Naive thymus-derived CD4-positive, alpha-beta T cell (primary cell): ENCODE measurements at regions not wholly inside any gene's neighbourhood (a gene's known extent, or its start where the extent isn't known, plus 50 kb on each side); places are given as distances from the start of the nearest gene placed in this dataset.
A peak's percentile ranks its signal among the peaks of the same experiment; 100 is the strongest.

Experiments
- ATAC-seq: fragments of 150-1000 bp; cut with Tn5 transposase; 2 replicates; pipeline ENCODE4 v1.10.0; 2021; ENCODE audit warnings: mild to moderate bottlenecking, moderate library complexity
- CTCF ChIA-PET: fragments of 350-600 bp; sonication (Branson Sonifier 250); formaldehyde crosslinking; loops from one replicate; lab custom pipeline; 2021; ENCODE audit warnings: antibody characterized with exemption; lab: Charles Lee
- POLR2A ChIA-PET: fragments of 350-600 bp; sonication (Branson Sonifier 250); formaldehyde crosslinking; loops from one replicate; lab custom pipeline; 2021; ENCODE audit warnings: antibody characterized with exemption, inconsistent platforms; lab: Charles Lee
- DNase-seq, 9 donors: peaks; one replicate each; pipeline versions ENCODE4 v3.0.0 to v3.0.0-alpha.2; 2020 to 2022; ENCODE audit warnings: mixed read lengths in 1 of 9
- H3K27ac ChIP-seq: one replicate; pipeline ENCODE4 v1.7.0; 2013; ENCODE audit warnings: mild to moderate bottlenecking, low read depth, low read length, moderate library complexity
- H3K27me3 ChIP-seq, 2 donors: one replicate each; pipeline ENCODE4 v1.7.0; 2013; ENCODE audit warnings: low read length in 2 of 2, mild to moderate bottlenecking in 2 of 2, moderate library complexity in 2 of 2; ENCODE audit not compliant: control insufficient read depth in 2 of 2, insufficient read depth in 2 of 2
- H3K36me3 ChIP-seq, 3 experiments: 1 replicate in 2 of 3; 2 replicates in 1 of 3; pipeline ENCODE4 v1.7.0; 2013; ENCODE audit warnings: low read length in 3 of 3, mild to moderate bottlenecking in 3 of 3, moderate library complexity in 1 of 3; ENCODE audit not compliant: insufficient read depth in 3 of 3, control insufficient read depth in 2 of 3
- H3K4me1 ChIP-seq, 2 donors: one replicate each; pipeline ENCODE4 v1.7.0; 2013; ENCODE audit warnings: low read length in 2 of 2, mild to moderate bottlenecking in 2 of 2, moderate library complexity in 1 of 2; ENCODE audit not compliant: control insufficient read depth in 2 of 2, insufficient read depth in 2 of 2
- H3K4me3 ChIP-seq: 2 replicates; pipeline ENCODE4 v1.7.0; 2013; ENCODE audit warnings: mild to moderate bottlenecking, low read length
- H3K9me3 ChIP-seq, 3 experiments: 1 replicate in 2 of 3; 2 replicates in 1 of 3; pipeline ENCODE4 v1.7.0; 2013; ENCODE audit warnings: low read length in 3 of 3; ENCODE audit not compliant: control insufficient read depth in 2 of 3
- H3K27ac Mint-ChIP-seq, 9 donors: one replicate each; pipeline ENCODE4 v1.8.0; 2020 to 2022; ENCODE audit warnings: mixed read lengths in 9 of 9, mild to moderate bottlenecking in 8 of 9, moderate library complexity in 5 of 9, inconsistent platforms in 2 of 9
- H3K27me3 Mint-ChIP-seq, 5 donors: one replicate each; pipeline ENCODE4 v1.8.0; 2021 to 2022; ENCODE audit warnings: mixed read lengths in 5 of 5, mild to moderate bottlenecking in 1 of 5
- H3K36me3 Mint-ChIP-seq, 5 donors: one replicate each; pipeline ENCODE4 v1.8.0; 2020 to 2022; ENCODE audit warnings: mixed read lengths in 5 of 5, mild to moderate bottlenecking in 3 of 5, inconsistent platforms in 1 of 5
- H3K4me1 Mint-ChIP-seq, 7 donors: one replicate each; pipeline ENCODE4 v1.8.0; 2020 to 2022; ENCODE audit warnings: mixed read lengths in 7 of 7, mild to moderate bottlenecking in 3 of 7, inconsistent platforms in 1 of 7
- H3K4me3 Mint-ChIP-seq, 10 donors: one replicate each; pipeline ENCODE4 v1.8.0; 2020 to 2022; ENCODE audit warnings: mild to moderate bottlenecking in 10 of 10, mixed read lengths in 10 of 10, moderate library complexity in 6 of 10, inconsistent platforms in 2 of 10
- H3K9me3 Mint-ChIP-seq, 11 donors: one replicate each; pipeline ENCODE4 v1.8.0; 2020 to 2022; ENCODE audit warnings: mixed read lengths in 11 of 11, mild to moderate bottlenecking in 4 of 11, inconsistent platforms in 1 of 11, moderate library complexity in 1 of 11
- intact Hi-C, 2 donors: fragments of 100-400 bp; cut with micrococcal nuclease; formaldehyde crosslinking; loops; one replicate each; pipeline ENCODE4 v1.15.1; 2023

DNA sequence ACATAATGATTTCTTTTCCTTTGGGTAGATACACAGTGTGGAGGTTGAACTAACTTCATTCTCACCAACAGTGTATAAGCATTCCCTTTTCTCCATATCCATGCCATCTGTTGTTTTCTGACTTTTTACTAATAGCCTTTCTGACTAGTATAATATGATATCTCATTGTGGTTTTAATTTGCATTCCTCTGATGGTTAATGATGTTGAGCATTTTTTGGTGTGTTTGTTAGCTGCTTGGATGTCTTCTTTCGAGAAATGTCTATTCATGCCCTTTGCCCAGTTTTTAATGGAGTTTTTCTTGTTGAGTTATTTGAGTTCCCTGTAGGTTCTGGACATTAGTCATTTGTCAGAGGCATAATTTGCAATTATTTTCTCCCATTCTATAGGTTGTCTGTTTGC, 59.8 kb downstream of the MARCHF4 start:
- ChIA-PET CTCF (no interaction called here), POLR2A (no interaction called here)
- Mint-ChIP-seq H3K36me3 (no peaks in the 10 kb centered on the region), H3K27ac (no peak overlapping the region), H3K9me3 (peaks cover 0 to 8% (median 0%) of the 10 kb centered on the region in 11 donors), H3K4me1 (no peaks in the 10 kb centered on the region), H3K27me3 (peaks cover 0 to 31% (median 0%) of the 10 kb centered on the region in 5 donors), H3K4me3 (no peak overlapping the region)
- ATAC-seq (no peak), DNase-seq (no peak)
- Histone ChIP-seq H3K27me3 (no peaks in the 10 kb centered on the region), H3K27ac (no peak overlapping the region), H3K9me3 (no peaks in the 10 kb centered on the region), H3K36me3 (no peaks in the 10 kb centered on the region), H3K4me3 (no peak overlapping the region), H3K4me1 (no peaks in the 10 kb centered on the region)
- intact Hi-C loops: no loop called here

DNA sequence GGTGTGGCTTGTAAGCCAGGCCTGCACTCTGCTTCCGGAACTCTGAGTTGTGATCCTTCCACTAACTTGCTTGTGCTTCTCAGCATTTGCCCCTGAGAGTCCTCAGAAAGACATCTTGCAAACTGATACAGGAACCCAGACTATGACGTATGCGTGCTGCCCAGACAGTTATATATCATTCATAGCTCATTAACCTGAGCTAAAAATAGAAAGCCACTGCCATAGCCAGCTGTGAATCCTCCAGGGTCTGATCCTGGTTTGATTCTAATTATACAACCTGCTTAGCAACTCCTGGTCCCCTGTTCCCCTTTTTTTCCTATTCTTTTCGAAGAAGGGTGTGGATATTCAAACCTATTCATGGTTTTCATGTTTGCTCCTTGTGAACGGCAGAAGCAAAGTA, 63.7 kb downstream of the MARCHF4 start:
- ChIA-PET CTCF (interaction anchor here (0.9 kb wide), 1 partner anchor 10 kb away, joined by 3 read pairs; no protein-coding TSS in a partner anchor), POLR2A (no interaction called here)
- no peak for DNase-seq

DNA sequence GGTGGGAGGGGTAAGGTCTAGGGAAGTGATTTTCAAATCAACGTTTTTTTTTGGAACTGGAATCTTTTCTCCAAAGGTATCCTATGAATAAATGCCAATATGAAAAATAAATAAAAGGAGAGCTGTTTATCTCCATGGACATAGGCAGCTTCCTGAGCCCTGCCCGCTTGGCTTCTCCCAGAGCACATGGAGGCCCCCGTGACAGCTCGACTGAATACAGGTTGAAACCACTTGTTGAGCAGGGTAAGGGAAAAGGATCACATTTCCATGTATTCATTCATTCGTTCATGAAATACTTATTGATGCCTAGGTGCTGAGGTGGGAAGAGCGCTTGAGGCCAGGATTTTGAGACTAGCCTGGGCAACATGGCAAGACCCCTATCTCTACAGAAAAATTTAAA, 64.8 kb downstream of the MARCHF4 start:
- Histone ChIP-seq H3K9me3 (no peaks in the 10 kb centered on the region), H3K36me3 (no peaks in the 10 kb centered on the region), H3K4me1 (no peaks in the 10 kb centered on the region), H3K27ac (no peak overlapping the region), H3K27me3 (no peaks in the 10 kb centered on the region), H3K4me3 (no peak overlapping the region)
- Mint-ChIP-seq H3K4me1 (peaks cover 0 to 5% (median 0%) of the 10 kb centered on the region in 7 donors), H3K36me3 (no peaks in the 10 kb centered on the region), H3K9me3 (no peaks in the 10 kb centered on the region), H3K4me3 (no peak overlapping the region), H3K27ac (peak overlapping the region in 1 of 9 donors; percentile 41), H3K27me3 (peaks cover 0 to 12% (median 0%) of the 10 kb centered on the region in 5 donors)
- ChIA-PET CTCF (no interaction called here), POLR2A (no interaction called here)
- ATAC-seq (no peak), DNase-seq (no peak)
- intact Hi-C loops: no loop called here

More for the DNA sequence above, 63.7 kb downstream of the MARCHF4 start:
- Mint-ChIP-seq H3K4me3 (no peak overlapping the region), H3K27me3 (peaks cover 0 to 18% (median 0%) of the 10 kb centered on the region in 5 donors), H3K27ac (no peak overlapping the region), H3K9me3 (no peaks in the 10 kb centered on the region), H3K4me1 (peaks cover 0 to 5% (median 0%) of the 10 kb centered on the region in 7 donors), H3K36me3 (no peaks in the 10 kb centered on the region)
- H3K9me3 ChIP-seq: no peaks in the 10 kb centered on the region
- no peaks in the 10 kb centered on the region for H3K4me1 ChIP-seq
- no peak for ATAC-seq
- no peaks in the 10 kb centered on the region for H3K36me3 ChIP-seq
- intact Hi-C loops: no loop called here
- no peak overlapping the region for H3K4me3 ChIP-seq
- H3K27me3 ChIP-seq: no peaks in the 10 kb centered on the region
- no peak overlapping the region for H3K27ac ChIP-seq

DNA sequence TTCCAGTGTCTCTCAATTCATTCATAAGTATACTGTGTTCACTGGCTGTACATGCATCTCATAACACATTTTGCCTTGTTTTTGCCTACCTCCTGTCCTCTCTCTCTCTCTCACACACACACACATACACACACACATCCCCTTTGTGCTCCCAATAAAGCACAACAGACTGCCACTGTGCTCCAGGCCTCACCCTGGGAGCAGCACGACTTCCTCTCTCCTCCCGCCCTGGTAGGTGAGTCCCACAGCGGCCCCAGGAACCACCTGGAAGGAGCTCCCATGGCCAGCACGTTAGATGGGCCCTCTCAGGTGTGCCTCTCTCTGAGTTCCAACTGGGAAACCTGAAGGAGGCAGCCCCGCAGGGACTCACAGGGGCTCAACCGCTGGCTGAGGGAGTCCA, 65.4 kb downstream of the MARCHF4 start:
- H3K27ac Mint-ChIP-seq: no peak overlapping the region
- H3K9me3 Mint-ChIP-seq: no peaks in the 10 kb centered on the region
- peaks cover 0 to 7% (median 0%) of the 10 kb centered on the region in 5 donors for H3K27me3 Mint-ChIP-seq
- intact Hi-C loops: no loop called here
- ChIA-PET CTCF (no interaction called here), POLR2A (interaction anchor here (0.6 kb wide), 1 partner anchor 67 kb away, joined by 3 read pairs; no protein-coding TSS in a partner anchor)
- Histone ChIP-seq H3K9me3 (no peaks in the 10 kb centered on the region), H3K27me3 (no peaks in the 10 kb centered on the region), H3K4me3 (no peak overlapping the region), H3K36me3 (no peaks in the 10 kb centered on the region), H3K4me1 (no peaks in the 10 kb centered on the region), H3K27ac (no peak overlapping the region)
- peaks cover 0 to 5% (median 0%) of the 10 kb centered on the region in 7 donors for H3K4me1 Mint-ChIP-seq
- DNase-seq (no peak), ATAC-seq (no peak)
- no peaks in the 10 kb centered on the region for H3K36me3 Mint-ChIP-seq
- H3K4me3 Mint-ChIP-seq: no peak overlapping the region

DNA sequence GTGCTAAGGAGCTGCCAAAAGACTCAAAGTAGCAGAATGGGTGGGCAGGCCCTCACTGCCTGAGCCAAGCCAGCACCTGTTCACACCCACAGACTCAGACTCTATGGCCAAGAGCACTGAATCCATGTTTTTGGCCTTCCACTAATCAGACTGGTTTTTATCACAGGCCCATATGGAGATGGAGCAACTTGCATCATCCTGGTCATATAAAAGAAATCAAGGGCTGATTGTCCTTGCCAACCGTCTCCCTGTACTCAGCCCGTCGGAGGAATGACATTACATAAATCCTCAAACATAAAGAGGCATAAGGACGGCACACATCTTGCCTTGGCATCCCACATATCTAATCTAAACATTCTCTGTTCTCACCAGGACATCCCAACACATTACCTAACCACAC, 66.7 kb downstream of the MARCHF4 start:
- H3K27me3 Mint-ChIP-seq: peaks cover 0 to 8% (median 0%) of the 10 kb centered on the region in 5 donors
- no peaks in the 10 kb centered on the region for H3K9me3 Mint-ChIP-seq
- H3K4me1 Mint-ChIP-seq: peaks cover 0 to 5% (median 0%) of the 10 kb centered on the region in 7 donors

DNA sequence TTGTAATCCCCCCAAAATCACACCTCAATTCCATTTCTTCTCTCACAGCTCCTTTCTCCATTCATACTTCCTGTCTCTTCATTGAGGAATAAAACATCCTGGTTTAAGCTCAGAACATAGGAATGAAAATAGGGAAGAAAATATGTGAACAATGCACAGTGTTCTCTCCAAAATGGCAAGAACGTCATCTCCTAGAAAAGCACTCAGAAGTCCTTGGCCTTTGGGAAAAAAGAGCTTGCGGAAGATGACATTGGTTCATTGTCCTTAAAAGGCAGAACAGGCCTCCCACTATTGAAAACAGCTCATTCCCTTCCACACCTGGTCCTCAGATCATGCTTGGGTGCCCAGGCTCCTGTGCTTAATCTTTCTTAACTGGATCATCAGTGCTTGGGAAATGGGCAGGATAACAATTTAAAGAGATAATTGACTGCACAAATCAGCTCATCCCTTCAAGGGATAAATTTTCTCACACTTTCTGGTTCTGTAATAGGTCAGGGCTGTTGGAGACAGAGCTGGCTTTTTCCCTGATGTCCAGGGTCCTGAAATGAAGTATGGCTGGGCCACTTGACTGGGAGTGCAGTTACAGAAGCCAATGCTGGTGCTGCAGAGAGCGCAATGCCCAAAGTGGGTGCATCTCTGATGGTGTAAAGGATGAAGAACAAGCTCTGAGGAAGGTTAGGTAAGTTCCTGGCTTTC, 69.2 kb downstream of the MARCHF4 start:
- Histone ChIP-seq H3K27me3 (no peaks in the 10 kb centered on the region), H3K36me3 (no peaks in the 10 kb centered on the region), H3K4me3 (no peak overlapping the region), H3K4me1 (no peaks in the 10 kb centered on the region), H3K9me3 (no peaks in the 10 kb centered on the region), H3K27ac (no peak overlapping the region)
- H3K4me1 Mint-ChIP-seq: peaks cover 0 to 5% (median 0%) of the 10 kb centered on the region in 7 donors
- no peak for ATAC-seq
- no peaks in the 10 kb centered on the region for H3K36me3 Mint-ChIP-seq
- ChIA-PET CTCF (no interaction called here), POLR2A (no interaction called here)
- no peak overlapping the region for H3K4me3 Mint-ChIP-seq
- H3K9me3 Mint-ChIP-seq: no peaks in the 10 kb centered on the region
- peaks cover 0 to 5% (median 0%) of the 10 kb centered on the region in 5 donors for H3K27me3 Mint-ChIP-seq
- DNase-seq: no peak
- H3K27ac Mint-ChIP-seq: no peak overlapping the region
- intact Hi-C loops: no loop called here

More for the DNA sequence above, 66.7 kb downstream of the MARCHF4 start:
- Histone ChIP-seq H3K27ac (no peak overlapping the region), H3K27me3 (no peaks in the 10 kb centered on the region), H3K4me3 (no peak overlapping the region), H3K9me3 (no peaks in the 10 kb centered on the region), H3K36me3 (no peaks in the 10 kb centered on the region), H3K4me1 (no peaks in the 10 kb centered on the region)
- ATAC-seq (no peak), DNase-seq (no peak)
- Mint-ChIP-seq H3K4me3 (no peak overlapping the region), H3K27ac (no peak overlapping the region), H3K36me3 (no peaks in the 10 kb centered on the region)
- intact Hi-C loops: no loop called here
- ChIA-PET POLR2A (no interaction called here), CTCF (no interaction called here)

DNA sequence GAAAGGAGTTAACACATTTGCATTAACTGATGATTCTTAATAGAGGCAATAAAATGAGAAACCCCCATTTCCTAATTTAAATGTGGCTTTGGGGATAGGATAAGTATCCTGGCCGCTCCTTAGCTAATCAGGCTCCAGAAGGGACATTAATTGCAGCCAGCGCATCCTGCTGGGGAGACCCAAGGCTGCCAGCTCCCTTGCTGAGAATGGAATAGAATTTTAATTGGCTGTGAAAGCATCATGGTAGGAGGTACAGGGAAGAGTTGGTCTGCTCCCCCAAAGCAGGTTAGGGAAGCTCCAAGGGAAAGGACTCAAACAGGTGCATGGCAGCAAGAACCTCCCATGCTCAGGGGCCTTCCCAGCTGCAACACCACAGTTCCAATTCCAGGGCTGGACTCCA, 71.4 kb downstream of the MARCHF4 start:
- CTCF ChIA-PET: interaction anchor here (0.7 kb wide), 1 partner anchor 28 kb away, joined by 4 read pairs; no protein-coding TSS in a partner anchor
- Histone ChIP-seq H3K4me3 (no peak overlapping the region), H3K9me3 (no peaks in the 10 kb centered on the region), H3K36me3 (no peaks in the 10 kb centered on the region), H3K4me1 (peaks cover 0 to 4% of the 10 kb centered on the region in 2 donors), H3K27me3 (no peaks in the 10 kb centered on the region), H3K27ac (no peak overlapping the region)
- no peaks in the 10 kb centered on the region for H3K9me3 Mint-ChIP-seq
- intact Hi-C loops: no loop called here
- H3K36me3 Mint-ChIP-seq: no peaks in the 10 kb centered on the region
- H3K4me3 Mint-ChIP-seq: no peak overlapping the region
- POLR2A ChIA-PET: no interaction called here
- peaks cover 0 to 18% (median 12%) of the 10 kb centered on the region in 7 donors for H3K4me1 Mint-ChIP-seq
- ATAC-seq (no peak), DNase-seq (no peak)
- no peak overlapping the region for H3K27ac Mint-ChIP-seq
- H3K27me3 Mint-ChIP-seq: peaks cover 0 to 5% (median 0%) of the 10 kb centered on the region in 5 donors
